Activated T-helper 1 cell treated with Interleukin-2 at 50 U/mL for 16 hours (primary cell): ENCODE measurements at regions not wholly inside any gene's neighbourhood (a gene's known extent, or its start where the extent isn't known, plus 50 kb on each side); places are given as distances from the start of the nearest gene placed in this dataset.

ENCODE experiments used
- DNase-seq: peaks from one replicate; pipeline ENCODE4 v3.0.0-alpha.2; 2020; ENCODE audit warnings: low read depth

- no peak for DNase-seq
Observed at GRCh38 chr2:105652014-105652796, 92.5 kb upstream of the NCK2 start.

GRCh38 chr2:105649534-105649933 is 95.2 kb upstream of the NCK2 start:
- no peak for DNase-seq

- no peak for DNase-seq
Observed at GRCh38 chr2:105647731-105648130, 97.0 kb upstream of the NCK2 start.

GRCh38 chr2:105646774-105647076 is 98.0 kb upstream of the NCK2 start:
- DNase-seq = no peak

DNA sequence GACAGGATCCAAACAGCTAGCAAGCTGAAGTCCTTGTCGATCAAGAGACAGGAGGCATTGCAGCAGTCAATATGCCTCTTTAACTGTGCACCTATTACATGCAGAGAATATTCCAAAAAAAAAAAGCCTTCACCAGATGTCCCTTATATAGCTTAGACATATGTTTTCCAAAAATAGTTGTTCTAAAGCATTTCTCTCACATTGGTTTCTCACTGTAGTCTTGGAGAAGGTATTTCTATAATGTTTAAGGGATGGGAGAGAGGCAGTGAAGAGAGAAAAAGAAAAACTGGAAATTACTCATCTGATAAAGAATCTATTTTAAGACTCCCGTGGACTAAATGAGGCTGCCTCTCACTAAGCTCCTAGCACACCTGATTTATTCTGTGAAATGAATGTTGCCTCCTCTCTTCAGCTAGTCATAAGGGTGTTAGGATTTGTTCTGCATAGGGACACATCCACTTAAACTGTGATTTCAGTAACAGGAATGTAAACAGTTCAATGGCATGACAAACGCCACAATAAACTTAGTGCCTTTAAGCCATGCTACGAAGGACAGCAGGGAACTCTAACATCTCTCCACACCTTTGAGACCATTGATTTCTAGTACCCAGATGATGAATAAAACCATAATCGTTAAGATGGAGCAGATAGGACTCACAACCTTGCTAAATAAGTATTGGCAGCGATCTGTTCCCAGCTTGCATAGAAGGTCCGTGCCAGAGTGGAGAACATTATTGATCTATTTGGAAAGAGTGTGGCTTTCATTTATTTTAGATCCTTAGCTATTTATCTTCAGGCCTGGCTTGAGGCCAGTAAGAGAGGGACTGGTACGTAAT is 98.6 kb upstream of the NCK2 start:
- no peak for DNase-seq

- no peak for DNase-seq
Observed at GRCh38 chr2:105645031-105645937, 99.4 kb upstream of the NCK2 start.

DNA sequence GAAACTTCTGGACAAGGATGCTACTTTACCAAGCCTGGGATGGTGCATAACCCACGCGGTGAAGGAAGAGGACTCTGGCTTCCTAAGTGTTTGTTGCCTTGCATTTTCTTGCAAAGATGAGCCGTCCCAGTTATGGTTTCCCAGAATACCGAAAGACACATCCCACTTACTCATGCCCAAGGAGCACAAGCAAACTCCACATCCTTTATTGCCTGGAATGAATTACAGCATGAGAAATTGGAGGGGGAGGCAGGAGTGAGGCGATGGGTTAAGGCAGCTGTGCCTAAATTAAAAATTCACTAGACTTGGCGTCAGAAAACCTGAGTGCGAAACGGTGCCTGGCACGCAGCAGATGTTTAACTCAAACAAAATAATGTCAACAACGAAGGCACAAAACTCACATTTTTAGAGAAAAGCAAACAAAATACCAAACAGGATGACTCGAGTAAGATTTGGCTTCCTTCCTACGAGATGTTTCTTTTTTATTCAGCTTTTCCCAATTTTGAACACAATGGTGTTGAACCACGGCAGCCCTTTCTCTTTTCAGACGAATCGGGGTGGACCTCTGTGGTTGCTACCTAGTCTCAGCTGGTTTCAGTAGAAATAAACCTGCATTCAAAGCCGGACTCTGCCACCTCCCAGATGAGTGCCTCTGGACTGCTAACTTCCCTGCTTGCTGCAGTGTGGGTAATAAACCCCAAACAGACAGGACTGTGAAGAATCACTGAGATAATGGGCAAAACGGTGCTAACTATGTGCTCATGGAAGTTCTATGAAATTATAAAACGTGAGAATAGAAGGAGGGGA is 100.3 kb upstream of the NCK2 start:
- DNase-seq = no peak

- no peak for DNase-seq
Observed at GRCh38 chr2:105643405-105644173, 101.1 kb upstream of the NCK2 start.

DNA sequence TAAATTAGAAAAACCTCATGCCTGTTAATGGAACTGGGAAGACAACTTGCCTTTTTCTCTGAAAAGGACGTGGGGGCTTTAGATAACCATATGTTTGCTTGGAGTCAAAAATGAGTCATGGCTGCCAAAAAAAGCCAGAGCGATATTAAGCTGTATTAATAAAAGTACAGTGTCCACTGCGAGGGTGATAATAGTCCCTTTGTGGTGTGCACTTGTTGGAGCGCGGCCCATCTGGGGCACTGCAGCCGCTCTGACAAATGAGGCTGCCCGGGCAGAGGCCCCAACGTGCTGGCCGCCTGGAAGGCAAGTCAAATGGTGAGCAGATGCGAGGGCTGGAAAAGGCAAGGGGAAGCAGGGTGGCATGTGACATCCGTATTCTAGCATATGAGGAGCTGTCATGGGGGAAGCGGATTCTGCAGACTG is 103.3 kb upstream of the NCK2 start:
- no peak for DNase-seq

DNA sequence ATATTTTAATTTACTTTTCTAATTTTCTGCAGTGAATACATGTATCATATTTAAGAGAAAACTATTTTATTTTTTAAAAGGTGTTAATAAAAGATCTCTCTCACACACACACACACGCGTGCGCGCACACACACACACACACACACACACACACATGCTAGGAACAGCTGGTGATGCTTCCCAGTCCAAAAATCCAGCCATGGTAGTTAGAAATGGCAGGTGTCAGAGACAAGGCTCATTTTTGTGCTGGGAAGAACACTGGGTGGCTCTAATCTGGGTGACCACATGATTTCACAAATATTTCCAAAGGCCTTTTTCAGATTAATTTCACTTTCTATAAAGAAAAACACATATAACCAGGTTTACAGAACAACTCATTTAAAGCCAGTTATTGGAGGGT is 104.5 kb upstream of the NCK2 start:
- DNase-seq = no peak

DNA sequence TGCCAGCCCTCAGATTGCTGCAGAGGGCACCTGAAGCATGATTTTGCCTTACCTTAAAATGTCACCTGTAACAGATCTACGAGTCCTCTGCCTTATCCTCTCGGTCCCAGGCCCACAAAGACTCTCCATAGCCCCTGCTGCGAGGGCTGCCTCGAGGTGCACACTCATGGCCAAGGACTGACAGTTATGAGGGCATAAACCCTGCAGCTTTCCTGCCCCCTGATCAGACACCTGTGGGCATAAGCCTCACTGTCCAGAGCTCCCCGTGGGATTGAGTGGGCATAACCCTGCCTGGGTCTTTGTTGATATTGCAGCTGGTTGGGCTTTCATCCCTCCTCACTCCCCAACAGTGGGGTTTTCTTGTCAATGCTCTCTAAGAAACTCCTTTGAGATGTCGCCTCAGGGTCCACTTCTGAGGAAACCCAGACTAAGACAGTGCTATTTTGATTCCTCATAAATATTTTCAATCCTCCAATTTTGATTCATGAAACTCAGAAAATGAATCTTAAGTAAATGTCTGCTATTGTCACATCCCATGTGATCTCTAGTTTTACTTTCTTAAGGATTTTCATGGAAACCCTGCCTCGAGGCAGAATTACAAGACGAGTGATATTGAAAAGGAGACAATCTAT is 108.5 kb upstream of the NCK2 start:
- DNase-seq = no peak

GRCh38 chr2:105635564-105635963 is 109.1 kb upstream of the NCK2 start:
- no peak for DNase-seq

DNA sequence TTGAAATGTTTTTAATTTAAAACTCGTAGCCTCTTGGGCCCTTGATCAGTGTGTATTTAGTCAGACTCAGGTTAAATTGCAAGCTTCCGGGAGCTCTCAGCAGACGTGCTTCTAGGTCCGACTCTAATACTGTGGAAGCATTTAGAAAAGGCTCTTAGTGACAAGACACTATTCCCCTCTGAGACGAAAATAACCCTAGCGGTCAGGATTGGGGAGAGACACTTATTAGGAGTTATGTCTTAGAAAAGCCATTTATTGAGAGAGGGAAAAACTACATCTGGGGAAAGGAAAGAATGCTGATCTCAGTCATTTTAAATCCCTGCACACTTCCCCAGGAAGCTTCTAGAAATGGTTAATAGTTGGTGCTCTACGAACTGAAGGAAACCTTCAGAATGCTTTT is 110.5 kb upstream of the NCK2 start:
- DNase-seq = no peak

- no peak for DNase-seq
Observed at GRCh38 chr2:105631922-105632321, 112.8 kb upstream of the NCK2 start.

DNA sequence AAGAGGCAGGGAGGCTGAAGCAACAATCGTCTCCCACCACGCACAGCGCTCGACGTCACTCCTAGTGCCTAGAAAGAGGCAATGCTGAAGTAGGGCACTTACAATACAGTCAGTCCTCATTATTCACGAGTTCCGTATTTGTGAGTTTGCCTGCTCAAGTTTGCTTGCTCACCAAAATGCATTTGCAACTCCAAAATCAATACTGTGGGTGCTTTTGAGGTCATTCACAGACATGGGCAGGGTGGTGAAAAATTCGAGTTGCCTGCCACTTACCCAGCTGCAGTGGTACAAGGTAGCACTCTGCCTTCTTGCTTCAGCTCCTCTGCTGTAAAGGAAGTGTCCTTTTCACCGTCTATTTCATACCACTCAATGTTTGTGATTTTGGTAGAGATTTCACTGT is 113.7 kb upstream of the NCK2 start:
- DNase-seq = no peak

GRCh38 chr2:105629634-105630033 is 115.1 kb upstream of the NCK2 start:
- DNase-seq = no peak

DNA sequence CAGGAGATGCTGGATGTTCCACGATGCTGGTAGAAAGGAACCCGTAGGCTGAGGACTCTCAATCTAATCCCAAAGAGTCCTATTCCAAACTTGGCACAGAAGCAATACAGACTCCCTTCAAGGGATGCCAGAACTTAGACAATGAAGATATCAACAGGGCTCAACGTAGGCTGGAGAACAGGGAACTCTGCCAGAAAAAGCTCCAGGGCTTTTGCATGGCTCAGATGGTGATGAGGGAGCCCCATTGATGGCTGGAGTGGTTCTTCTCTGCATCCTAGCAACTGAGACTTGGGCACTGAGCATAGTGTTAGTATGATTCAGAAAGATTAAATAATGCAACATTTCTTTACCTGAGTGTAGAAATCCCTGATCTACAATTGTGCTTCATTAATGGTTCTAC is 117.2 kb upstream of the NCK2 start:
- no peak for DNase-seq

- DNase-seq = no peak
Observed at GRCh38 chr2:105626966-105627340, 117.8 kb upstream of the NCK2 start.

GRCh38 chr2:105626212-105626965 is 118.3 kb upstream of the NCK2 start:
- DNase-seq = no peak

GRCh38 chr2:105625632-105626031 is 119.1 kb upstream of the NCK2 start:
- DNase-seq = no peak
